G401.6 (cell line): ENCODE measurements at regions not wholly inside any gene's neighbourhood (a gene's known extent, or its start where the extent isn't known, plus 50 kb on each side); places are given as distances from the start of the nearest gene placed in this dataset.

Source experiments
- FAIRE-seq: peaks from 2 replicates; lab custom pipeline; 2012; peaks lifted over from hg19 to GRCh38; lab: Jason Lieb, UNC

DNA sequence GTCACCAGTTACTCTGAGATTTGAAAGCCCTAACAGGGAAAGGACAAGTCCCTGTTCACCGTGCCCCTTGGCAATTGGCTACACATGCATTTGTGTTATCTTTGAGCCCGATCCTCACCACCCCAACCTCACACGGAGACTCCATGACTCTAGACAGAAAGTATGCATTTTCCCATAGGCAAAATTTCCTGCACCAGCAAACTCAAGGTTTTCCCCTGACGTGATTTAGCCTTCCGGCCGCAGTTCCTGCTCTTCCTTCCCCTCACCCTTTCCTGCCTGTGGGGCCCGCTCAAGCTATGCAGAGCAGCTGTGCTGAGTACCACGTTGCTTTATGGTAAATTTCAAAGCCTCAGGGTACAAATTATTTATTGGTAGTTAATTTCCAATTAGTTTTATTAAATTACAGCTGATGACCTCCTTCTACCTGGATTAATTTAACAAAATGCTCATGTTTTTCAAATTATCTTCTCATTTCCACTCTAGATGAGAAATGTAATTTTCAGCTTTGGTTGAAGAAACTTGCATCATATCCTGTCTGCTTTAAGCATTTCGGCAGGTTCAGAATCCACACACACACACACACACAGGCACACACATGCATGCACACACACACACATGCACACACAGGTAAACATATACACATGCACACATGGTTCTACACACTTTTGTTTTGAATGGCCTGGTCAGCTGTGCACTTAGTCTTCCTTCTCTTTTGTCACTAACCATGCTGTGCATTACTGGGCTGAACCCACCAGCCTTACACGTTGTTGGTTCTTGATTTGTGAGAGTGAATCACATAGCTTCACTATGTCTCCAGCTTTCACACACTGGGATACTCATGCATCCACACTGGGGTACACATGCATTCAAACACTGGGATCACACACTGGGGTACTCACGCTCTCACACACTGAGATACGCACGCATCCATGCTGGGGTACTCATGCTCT lies 283.1 kb upstream of the PITRM1 start:
- no peak for FAIRE-seq

DNA sequence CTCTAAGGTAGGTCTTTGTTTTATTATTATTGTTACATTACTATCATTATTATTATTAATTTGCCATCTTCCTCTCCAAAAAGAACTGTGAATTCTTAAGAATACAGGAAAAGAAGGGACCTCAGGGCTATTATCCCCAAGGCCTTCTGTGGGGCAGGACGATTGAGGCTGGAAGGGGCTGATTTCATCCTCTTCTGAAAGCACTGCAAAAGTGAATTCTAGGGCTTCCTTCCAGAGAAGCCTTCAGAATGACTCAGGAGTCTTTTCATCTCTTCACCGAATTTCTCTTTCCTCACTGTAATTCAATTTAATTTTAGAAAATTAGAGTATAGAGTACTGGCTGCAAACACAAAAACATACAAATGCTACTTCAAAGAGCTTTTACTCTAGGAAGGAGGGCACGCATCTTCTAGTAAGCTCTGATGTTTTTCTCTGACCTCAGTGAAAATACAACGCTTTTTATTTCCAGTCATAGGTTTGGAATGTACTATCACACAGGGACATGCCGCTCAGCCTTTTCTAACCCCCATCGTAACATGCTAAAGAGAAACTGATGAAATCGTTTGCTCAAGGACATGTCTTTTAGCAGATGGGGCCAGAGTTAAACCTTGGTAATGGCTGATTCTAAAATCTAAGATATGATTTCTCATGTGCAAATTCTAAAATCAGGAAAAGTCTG lies 280.2 kb upstream of the PITRM1 start:
- FAIRE-seq: no peak

DNA sequence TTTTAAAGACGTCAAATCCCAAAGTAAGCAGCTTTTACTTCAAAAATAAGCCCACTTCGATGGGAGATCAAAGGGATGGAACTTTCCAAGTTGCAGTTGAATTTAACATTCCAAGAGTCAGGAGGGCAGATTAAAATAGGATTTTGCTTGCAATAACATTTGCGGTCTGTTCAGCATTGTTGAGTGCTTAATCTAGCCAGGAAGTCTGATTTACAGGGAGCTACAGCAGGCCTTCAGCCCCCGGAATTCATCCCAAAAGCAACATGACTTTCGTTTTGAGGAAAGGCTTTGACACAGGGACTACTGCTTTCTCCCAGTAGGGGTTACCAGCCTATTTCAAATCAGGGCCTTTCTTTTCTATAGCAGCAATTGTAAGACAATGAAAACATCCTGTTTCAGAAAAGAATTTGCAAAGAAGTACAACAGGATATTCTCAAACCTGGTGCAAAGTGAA lies 279.6 kb upstream of the PITRM1 start:
- no peak for FAIRE-seq

DNA sequence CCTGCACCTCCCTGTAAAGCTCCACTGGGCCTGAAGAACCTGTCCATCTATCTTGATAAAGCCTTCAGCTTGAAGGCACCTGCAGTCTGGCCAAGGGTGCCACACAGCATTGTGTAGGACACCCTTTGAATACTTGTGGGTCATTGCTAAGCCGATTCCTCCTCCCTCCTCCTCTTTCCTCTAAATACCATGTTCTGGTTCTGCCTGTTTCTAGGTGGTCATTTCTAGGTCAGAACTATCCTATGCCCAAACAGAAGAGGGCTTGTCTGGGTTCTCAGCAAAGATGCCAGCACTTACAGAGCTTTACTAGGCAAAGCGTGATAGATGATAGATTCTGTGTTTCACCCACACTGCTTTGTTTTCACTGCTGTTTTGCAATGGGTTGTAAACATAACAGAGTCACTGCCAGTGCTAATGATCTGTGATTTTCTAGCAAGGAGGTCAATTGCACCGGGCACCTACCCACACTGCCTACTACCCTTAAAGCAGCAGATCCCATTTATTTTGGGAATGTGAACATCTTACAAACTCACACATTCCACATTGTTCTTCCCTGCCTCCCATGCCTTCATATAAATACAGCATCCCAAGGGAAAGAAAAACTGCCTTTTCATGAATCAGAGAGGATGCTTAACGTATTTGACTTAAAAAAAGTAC lies 279.1 kb upstream of the PITRM1 start:
- no peak for FAIRE-seq

DNA sequence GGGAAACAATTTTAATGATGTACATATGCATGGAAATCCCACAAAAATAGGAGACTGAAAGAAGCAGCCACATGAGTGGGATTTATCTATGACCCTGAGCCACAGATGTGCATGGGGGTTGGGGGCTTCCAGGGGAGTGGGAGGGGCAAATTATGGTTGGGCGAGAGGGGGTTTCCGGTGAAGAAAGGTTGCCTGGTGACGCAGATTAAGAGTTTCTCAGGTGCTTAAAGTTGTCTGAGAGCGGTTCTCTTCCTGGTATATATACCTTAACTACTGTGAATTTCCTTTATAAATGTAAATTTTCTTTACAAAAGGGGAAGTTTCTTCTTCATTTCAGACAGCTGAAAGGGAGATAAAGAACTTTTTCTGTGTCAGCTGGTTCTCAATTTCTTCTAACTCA lies 273.6 kb upstream of the PITRM1 start:
- FAIRE-seq: no peak

DNA sequence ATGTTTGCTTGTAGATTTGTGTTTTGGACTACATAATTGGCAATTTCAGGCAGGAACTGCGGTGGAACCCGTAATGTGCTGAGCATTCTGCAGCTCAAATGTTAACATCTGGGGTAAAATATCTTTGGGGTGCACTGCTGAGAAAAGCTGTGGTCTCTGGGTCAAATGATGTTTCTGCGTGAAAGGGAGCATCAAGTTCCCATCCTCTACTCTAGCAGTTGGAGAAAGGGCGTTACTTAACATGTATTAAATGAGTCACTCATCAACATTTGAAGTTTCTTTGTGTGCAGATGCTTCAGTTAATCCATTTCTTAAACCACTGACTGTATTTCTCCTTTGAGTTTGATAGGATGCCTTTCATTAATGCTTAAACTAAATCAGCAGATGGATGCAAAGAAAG lies 273.1 kb upstream of the PITRM1 start:
- no peak for FAIRE-seq

DNA sequence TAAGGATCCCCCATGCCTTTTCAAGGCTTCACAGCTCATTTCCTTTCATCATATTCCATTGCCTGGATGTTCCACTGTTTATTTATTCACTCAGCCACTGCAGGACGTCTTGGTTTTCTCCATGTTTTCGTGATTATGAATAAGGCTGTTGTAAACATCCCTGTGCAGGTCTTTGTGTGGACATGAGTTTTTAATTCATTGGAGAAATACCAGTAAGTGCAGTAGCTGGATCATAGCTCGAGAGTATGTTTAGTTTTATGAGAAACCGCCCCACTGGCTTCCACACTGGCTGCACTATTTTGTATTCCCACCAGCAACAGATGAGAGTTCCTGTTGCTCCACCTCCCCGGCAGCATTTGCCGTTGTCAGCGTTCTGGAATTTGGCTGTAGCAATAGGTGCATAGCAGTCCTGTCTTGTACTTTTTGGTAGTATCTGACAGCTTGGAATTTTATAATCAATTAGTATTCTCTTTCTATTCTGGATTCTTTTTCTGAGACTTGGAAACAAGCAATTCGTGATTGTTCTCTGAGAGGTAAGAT lies 269.9 kb upstream of the PITRM1 start:
- no peak for FAIRE-seq

DNA sequence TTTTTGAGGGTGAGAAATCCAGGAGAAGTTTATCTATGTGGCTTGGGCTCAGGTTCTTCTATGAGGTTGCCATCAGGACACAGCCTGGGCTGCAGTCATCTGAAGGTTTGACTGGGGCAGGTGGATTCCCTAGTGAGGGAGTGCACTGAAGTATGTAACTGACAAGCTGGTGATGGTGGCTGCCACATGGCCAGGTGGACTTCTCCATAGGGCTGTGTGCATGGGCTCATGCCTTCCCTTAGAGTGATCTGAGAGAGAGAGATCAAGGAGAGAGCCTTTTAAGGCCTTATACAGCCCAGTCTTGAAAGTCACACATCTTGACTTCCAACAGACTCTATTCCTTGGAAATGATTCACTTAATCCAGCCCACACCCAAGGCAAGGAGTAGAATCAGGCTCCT lies 266.6 kb upstream of the PITRM1 start:
- no peak for FAIRE-seq

DNA sequence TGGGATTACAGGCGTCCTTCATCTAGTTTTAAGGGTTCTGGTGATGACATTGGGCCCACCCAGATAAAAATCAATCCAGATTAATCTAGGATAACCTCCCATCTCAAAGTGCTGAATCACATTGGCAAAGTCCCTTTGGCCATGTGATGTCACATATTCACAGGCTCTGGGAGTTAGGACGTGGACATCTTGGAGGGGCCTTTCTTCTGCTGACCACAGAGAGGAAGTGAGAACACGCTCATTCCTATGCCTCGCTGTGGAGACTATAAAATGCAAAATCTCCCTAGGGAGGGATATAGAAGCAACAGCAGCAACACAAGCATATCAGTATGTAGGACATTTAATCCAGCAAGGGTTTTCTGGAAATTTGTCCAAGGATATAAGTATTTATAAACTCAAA lies 266.0 kb upstream of the PITRM1 start:
- no peak for FAIRE-seq

DNA sequence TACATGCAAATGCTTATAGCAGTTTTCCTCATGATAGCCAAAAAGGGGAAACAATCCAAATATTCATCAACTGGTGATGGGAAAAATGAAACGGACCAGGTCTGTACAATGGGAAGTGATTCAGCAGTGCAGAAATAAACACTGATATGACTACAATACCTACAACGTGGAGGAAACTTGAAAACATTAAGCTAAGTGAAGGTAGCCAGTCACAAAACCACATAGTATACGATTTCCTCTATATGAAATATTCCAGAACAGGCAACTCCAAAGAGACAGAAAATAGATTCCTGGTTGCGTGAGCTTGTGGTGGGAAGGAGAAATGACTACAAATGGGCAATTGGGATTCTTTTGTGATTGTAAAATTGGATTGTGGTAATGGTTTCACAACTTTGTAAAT lies 263.1 kb upstream of the PITRM1 start:
- FAIRE-seq: no peak

DNA sequence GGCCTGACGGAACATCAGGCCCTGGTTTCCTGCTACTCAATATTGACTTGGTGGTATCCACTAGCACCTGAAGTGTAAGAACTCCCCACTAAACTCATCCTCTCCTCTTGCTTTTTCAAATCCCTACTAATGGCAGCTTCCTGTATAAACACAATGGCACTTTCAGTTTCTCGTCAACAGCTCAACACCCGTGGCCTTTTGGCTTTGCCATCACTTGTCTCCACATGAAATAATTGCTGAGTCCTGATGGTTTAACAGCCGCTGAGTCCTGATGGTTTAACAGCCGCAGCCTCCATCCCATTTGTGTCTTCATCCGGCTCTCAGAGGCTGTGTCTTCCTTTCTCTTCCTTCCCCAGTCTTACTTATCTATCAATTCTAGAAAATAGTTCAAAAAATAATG lies 261.4 kb upstream of the PITRM1 start:
- no peak for FAIRE-seq

DNA sequence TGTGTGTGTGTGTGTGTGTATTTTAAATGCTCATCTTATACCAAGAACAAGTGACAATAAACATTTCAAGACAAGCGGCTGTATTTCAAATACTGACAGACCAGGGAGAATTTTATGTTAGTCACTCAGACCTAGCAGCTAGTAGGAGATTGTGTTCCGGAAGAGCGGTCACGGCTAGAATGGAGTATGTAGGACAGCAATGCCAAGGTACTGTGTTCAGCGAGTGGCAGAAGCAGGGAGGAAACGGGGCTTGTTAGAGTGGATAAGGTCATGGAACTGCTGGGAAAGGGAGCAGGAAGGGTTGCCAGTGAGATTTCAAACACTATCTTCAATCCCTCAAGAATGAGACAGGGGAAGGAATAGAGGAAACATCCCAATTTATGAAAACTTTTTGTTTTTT lies 260.5 kb upstream of the PITRM1 start:
- no peak for FAIRE-seq

DNA sequence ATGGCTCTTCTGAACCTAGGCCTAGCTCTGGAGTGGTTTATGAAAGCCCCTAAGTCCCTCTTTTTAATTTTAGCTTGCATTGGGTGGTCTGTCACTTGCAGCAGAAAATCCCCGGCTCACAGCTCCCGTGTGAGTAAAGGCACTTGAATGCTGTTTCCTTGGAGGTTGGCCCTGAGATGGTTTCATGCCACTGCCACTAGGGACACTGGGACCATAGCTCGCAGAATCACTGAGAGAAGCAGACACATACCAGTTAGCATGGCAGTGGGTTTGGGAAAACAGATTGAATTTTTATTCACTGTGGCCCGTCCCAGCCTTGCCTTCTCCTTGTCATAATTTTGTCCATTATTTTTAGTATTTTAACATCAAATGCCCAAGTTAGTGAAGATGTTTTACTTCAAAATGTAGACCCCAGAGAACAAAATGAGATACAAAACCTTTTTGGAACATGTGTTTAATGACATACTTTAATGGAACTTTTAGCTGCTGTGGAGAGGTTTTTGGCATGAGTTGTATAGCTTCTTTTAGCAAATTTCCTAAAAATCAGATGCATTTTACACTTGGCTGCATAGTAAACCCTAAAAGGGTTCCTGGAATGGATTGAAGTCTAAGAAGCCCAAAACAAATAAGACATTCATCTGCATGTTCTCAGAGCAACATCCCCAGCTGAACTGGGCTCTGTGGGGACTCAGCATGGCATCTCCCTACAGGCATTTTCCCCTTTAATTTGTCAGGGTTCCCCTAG lies 259.7 kb upstream of the PITRM1 start:
- FAIRE-seq: no peak

DNA sequence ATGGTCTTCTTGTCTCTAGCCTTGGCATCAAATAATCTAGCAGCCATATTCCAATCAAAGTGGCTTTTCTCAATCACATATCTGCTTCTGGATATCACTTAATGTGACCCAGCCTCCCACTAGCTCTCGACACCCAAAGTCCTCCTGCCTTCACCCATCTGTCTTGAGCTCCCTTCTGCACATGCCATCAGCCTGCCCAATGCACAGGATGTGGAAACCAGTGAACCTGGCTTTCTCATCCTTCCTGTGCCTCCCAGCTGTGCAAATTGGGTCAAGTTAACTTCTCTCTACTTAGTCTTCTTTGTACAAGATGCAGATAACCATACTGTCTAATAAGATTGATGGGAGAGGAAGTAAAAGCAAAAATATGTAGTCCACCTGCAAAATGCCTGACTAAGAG lies 257.9 kb upstream of the PITRM1 start:
- FAIRE-seq: no peak

DNA sequence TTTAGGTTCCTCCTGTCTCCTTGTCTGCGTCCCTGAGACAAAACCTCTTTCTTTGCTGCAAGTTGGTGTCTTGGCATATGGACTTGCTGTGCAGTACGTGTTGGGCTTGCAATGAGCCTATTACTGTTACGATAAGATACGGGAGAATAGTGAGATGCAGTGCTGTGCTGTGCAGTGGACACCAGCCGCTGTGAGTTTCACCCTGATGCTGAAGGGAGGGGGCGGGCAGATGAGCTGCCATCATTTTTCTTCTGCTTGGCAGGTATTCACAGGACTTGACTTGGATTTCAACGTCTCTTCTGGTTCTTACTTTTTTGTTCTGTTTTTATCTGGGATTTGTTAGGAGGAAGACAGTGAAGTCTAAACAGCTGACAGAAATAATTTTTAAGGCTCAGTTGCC lies 257.1 kb upstream of the PITRM1 start:
- FAIRE-seq: no peak

DNA sequence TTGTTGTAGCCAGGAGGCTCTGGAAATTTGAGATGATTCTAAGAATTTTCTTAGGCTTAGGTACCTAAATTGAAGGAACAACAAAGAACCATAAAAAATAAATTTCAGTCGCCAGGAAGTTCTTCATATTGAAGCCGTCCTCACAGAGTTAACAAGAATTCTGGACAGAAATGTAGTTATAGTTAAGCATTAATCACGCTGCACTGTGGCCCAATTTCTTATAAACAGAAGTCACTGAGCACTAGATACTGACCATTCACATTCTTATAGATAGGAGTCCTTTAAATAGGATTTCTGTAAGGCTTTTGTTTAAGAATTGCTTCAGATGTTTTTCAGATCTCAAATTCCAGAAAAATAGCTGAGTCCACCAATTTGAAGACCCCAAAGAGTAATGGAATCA lies 256.2 kb upstream of the PITRM1 start:
- FAIRE-seq: no peak

DNA sequence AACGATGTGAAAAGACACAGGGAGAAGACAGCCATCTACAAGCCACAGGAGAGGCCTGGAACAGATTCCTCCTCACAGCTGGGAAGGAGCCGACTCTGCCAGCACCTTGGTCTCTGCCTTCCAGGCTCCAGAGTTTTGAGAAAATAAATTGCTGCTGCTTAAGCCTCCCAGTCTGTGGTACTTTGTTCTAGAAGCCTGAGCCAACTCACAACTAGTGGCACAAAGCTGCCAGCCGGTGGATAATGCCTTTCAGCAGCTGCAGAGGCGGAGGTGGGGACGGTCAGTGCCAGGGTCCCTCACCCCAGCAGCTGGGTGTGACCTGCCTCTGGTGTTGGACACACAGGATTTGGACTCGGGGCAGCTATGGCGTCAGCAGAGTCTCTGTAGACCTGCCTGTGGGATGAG lies 255.4 kb upstream of the PITRM1 start:
- no peak for FAIRE-seq

DNA sequence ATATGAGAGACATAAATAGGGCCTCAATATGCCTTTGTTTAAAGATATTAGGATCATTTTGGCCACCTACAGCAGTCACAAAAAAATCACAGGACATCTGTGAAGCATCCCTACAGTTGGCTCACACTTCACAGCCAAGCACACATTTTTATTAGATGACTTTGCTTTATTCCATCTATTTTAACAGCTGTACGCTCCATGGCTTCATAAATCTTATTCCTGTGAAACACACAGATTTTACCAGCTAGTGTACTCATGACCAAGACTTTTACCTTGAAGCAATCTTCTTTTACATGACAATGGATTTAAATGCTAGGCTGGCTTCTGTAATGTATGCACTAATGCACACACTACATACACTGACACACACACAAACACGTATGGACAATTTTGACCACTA lies 254.8 kb upstream of the PITRM1 start:
- FAIRE-seq: no peak

DNA sequence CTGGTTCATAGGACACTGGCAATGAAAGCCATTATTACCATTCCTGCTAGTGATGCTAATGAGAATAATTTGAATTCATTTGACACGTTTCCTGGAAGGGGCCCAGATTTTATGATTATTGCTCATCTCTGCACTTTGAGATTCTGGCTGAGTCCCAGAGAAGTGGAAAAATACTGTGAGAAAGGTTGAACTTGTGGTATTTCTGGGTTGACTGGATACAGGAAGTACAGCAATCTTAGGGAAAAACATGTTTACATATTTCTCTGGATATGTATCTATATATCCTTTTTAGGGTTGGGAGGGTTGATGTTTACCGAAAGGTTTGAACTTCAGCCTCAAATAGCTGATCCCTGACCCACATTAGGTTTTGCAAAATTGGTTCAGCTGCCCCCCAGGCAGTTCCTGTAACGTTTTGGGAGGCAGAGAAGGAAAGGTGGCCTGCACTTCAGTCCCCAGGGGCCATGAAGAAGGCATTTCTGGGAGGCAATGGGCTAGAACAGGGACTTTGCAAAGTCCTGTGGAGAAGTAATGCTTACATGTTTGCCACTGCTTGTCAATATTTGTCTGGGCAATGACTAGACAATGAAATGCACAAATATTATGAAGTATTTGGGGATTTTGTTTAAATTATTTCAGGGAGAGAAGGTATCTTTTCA lies 253.7 kb upstream of the PITRM1 start:
- FAIRE-seq: no peak

DNA sequence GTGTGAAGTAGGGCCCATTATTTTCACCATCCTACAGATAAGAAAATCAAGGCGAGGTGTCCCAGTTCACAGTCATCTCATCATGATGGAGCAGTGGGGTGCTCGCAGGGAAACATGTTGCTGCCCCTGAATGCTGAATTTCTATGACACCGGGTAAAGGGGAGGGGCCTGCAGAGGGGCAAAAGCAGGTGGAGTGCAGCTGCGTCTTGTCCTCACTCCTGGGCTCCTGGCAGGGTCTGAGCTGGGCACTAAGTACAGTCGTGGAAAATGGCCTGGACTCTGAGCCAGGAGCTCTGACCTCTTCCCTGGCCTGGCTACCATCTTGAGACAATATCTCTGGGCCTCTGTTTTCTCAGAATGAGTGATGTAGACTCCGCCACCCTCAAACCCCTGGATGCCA lies 253.1 kb upstream of the PITRM1 start:
- no peak for FAIRE-seq

DNA sequence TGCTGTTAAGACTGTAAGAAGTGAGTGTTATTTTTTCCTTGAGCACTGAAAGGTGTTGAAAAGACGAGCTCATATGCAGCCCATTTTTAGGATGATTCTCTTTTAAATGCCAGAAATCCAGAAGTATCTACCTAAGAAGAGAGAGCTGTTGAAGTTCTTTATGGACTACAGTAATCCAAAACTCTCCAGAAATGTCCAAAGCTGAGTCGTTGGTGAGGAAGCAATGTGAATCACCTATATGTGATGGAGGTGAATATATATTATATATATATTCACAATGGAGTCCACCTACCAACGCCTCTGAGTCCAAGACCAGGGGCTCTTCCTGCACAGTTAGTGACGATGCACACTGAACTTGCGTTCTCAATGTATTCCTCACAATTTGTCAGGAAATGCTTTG lies 252.7 kb upstream of the PITRM1 start:
- FAIRE-seq: no peak
